ENCODE measurements at regions not wholly inside any gene's neighbourhood (a gene's known extent, or its start where the extent isn't known, plus 50 kb on each side); places are given as distances from the start of the nearest gene placed in this dataset.

DNA sequence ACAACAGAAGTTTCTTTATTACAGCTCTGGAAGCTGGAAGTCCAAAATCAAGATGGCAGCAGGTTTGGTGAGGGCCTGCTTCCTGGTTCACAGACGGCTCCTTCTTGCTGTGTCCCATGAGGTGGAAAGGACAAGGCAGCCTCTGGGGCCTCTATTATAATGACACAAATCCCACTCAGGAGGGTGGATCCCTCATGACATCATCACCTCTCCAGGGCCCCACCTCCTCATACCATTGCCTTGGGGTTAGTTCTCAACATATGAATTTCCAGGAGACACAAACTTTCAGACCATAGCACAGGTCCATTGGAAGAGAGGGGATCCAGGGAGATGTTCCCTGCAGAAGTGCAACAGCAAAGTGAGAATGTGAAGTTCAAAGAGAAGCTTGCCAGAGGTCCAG is 202.8 kb downstream of the TFCP2L1 start:
- no peak for DNase-seq

DNA sequence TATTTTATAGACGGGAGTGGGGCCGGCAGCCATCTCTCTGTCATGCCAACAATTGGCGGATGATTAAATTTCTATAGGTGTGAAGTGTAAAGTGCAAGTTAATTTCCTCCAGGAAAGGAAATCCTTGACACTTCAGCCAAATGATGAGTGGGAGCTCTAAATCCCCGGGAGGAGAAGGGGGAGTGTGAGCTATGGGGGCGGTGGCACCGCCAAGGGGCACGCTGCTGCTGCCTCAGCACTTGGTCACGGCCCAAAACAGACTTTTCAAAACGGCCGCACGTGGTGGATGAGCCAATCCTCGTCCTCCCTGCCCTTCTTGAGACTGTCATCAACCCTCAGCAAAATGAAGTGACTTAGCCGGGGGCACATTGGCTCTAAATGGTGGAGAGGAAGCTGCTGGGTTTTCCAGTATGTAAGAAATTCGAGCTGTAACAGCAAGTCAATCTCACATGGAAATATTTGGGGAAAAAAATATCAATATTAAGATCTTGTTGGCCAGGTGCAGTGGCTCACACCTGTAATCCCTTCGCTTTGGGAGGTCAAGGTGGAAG is 200.8 kb downstream of the TFCP2L1 start:
- DNase-seq, result no peak

DNA sequence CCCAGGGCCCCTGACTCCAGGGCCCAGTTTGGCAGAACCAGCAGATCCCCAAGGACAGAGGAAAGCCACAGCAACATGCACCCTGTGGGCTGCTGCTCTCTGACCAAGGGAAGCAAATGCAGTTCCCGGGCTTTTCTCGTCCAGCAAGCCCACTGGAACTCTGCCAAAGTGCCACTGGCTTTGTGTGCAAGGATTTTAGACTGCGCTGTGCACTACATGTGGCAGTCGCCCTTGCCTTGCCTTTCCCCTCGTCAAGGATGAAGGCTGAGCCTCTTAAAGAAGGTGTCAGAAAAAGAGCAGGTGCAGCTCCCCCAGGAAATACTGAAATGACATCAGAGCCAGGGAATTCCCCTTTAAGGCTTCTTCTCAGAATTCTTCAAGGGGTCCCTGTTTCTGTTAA is 199.2 kb downstream of the TFCP2L1 start:
- no peak for DNase-seq

DNA sequence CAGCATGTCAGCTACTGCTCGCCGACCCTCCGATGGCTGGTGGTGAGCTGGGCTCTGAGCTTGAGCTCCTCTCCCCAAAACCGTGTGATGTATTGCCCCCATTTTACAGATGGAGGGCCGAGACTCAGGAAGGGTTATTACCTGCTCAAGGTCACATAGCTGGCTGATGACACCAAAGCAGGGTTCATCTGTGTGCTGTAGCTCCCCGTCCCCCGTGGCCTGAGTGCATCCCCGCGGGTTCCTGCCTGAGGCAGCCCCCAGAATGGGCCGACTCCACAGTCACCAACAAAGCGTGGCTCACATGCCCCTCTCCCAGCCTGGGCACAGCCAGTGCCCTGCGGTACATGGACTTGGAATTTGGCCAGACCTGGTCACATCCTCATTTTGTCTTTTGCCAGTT is 198.6 kb downstream of the TFCP2L1 start:
- no peak for DNase-seq

DNA sequence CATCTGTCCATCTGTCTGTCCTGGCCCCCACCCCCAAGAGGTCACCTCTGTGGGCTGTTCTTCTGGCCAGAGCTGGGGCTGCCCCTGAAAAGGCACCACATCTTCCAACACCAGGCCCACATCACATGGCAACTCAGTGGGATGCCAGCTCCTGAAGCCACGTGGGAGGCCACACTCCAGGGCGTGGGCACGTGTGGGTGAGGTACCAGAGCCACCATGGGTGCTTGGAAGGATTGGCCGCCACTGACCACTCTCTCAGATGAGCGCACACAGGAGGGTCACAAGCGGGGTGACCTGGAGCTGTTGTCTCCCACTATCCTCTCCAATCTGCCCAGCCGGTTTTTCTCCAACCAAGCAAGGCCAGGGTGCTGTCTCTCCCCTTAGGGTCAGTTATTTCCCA is 197.9 kb downstream of the TFCP2L1 start:
- DNase-seq, result no peak

DNA sequence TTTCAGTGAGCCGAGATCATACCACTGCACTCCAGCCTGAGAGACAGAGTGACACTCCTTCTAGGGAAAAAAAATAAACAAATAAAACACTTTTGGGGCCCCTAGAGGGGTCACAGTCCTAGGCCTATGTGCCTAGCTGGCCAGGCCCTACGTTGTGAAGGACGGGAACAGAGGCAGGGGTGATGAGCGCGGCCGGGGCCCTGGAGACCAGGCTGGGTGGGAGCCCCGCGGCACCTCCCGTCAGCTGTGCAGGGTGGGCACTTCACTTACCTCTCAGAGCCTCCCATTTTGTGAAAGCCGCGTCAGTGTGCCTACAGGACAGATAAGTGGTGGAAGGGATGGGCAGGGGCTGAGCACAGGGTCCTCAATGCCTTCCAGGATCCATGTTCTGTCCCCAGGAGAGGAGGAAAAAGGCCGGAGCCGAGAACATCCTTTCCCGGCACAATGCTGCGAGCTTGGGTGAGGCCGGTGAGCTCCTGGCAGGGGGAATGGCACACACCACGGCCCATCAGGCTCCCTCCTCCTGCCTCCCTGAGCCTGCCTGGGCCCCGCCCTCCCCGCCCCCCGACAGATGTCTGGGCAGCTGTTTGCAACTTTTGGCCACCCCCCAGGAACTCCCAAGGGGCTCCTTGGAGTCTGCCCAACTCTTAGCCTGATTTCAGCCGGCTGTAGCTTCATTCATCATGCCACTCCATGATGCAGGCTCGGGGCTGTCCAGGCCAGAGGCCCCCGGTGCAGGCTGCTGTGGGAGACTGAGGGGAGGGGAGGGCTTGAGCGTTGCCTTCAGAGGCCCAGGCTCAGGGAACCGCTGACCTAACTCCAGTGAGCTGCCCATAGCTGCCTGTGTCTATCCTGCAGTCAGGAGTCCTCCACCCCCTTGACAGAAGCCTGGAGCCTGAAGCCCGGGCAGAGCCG is 196.5 kb downstream of the TFCP2L1 start:
- DNase-seq, result no peak

DNA sequence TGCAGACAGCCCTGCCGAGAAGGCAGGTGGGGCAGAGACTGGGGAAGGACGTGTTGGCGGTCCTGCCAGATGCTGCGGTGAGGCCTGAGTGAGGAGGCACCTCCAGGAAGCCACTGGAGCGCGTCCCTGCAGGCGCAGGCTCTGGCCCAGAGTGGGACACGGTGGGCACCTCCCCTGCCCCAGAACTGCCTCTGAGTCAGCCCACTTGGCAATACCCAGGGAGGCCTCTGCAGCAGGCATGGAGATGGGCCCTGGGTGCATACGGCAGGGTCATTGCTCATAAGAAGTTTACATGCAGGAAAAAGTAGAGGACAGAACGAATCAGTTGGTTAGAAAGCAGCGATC is 195.9 kb downstream of the TFCP2L1 start:
- DNase-seq, result no peak

DNA sequence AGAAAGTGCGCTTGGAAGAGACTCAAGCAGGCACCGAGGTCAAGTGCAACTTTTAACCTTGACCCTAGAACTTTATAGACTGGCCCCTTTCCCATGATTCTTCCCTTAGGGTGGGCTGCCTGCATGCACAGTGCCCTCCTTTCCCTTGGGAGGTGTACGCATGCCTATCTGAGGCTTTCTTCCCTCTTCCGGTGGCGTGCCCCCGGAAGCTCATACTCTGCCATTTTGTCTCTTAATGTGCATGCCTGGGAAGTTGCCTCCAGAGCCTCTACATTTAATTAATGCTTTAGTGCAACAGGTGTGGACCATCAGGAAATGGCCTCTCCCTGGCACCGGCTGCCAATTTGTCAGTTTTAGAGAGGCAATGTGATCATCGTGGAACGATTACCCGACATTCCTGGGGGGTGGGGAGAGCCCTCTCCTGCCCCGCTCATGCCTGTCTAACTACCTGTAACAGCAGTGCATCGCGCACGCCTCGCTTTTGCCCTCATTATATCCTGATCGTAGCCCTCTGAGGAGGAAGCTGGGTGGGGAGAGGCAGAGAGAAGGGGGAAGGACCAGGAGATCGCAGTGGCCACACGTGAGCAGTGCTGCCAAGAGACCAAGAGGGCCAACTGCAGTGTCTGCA is 194.8 kb downstream of the TFCP2L1 start:
- DNase-seq, result no peak

DNA sequence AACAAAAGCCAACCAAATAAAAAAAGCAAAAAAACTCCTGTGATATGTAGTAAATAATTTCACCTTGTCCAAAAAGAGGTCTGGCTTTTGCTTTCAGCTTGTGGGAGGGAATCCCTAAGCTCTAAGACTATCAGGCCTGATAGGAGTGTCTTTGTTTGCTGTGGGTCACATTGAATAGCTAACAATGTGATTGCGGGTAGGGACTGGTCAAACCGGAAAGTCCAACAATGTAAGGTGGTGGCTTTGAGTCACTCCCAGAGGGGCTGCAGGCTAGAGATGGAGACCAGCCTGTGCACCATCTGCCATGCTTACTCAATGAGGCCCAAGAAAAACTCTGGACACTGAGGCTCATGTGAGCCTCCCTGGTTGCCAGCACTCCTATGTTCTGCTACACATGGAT is 192.9 kb downstream of the TFCP2L1 start:
- no peak for DNase-seq

DNA sequence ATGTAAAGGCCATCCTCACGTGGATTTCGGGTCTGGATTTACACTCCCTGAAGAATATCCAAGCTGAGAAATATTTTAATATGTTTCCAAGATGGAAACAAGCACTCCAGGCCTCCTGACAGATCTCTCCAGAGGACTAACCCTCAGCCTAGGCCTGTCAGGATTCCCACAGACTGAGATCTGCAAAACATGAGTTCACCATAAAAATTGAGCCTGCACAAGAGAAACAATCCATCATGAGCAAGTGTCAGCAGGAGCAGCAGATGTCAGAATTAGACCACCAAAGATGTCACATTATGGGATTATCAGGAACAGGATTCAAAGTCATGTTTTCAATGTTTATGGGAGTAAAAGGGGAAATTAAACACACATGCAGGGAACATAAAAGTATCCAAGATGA is 191.3 kb downstream of the TFCP2L1 start:
- no peak for DNase-seq

DNA sequence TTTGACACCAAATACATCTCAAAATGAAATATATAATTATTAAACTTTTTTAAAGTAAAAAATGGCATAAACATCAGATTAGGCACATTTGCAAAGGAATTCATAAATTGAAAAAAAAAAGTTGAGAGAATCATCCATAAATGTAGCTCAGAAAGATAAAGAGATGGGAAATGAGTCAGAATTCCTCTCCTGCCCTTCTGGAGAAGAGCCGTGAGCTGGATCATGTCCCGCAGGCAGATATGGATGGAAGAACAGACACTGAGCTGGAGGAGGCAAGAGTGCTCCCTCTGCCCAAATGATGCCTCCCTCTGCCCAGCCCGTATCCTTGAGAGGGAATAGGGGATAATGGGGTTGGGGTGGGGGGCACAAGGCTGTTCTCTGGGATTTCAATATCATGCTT is 190.9 kb downstream of the TFCP2L1 start:
- DNase-seq, result no peak

DNA sequence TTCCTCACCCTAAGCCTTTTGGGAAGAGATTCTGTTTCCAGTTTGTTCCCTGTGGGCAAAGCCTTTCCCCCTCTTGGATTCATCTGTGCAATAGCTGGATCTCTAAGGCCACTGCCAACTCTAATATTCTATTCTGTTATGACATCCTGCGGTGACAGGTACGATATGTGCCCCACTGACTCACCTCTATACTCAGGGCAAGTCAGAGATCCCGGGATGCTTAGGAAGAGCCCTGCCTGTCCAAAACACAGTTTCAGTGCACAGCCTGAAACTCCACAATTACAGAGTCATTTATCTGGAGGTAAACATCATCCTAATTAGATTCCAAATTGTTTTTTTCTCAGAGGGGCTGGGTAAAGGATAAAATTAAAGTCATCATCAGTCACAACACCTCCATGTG is 190.2 kb downstream of the TFCP2L1 start:
- DNase-seq, result no peak

DNA sequence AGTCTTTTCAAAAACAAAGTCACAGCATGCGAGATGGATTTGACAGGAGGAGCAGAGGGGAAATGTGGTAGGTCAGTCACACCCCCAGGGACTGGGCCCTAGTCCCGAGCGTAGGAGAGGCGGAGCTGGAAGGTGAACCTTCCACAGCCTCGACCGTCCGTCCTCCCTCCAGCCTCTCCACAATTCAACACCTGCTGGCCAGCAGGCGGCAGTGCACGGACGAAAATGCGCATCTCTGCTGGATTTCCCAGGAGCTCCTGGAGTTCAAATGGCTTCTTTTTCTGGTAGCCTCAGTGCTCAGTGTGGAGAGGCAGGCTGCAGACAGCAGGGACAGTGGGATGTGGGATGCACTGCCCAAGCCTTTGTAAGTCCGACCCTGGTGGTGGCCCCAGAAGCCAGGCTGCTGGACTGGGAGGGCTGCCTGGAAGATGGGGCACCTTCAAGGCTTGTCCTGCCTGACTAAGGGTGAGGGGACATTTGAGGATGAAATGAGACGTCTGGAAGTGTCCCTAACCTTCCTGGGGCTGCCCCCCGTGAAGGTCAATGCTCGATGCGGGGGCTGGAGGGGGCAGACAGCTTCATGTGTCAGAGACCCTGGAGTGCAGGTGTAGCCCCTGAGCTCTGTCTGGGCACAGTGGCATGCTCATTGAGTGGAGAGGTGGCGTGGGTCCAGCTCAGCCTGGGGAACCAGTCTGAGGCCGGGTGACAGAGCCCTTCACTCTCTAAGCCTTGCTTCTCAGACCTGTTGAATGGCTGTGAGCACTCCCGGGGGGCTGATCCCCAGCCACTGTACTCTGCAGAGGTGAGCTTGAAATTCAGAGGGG is 189.5 kb downstream of the TFCP2L1 start:
- no peak for DNase-seq

DNA sequence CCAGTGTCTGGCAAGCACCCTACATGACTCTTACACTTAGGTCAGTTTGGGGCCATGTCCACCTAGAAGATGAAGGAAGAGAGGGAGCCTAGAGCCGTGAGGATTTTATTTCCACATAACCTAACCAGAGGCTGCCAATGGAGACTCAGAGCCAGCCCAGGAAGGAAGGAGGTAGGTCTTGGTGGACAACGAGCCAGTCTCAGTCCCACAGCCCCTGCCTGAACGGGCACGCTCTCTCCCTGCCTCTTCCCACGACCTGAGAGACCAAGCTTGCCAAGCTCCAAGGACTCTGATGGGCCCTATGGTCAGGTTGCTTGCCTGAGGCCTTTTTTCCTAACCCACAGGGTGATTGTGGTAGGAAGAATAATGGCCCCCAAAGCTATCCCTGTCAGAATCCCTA is 188.4 kb downstream of the TFCP2L1 start:
- DNase-seq, result no peak

DNA sequence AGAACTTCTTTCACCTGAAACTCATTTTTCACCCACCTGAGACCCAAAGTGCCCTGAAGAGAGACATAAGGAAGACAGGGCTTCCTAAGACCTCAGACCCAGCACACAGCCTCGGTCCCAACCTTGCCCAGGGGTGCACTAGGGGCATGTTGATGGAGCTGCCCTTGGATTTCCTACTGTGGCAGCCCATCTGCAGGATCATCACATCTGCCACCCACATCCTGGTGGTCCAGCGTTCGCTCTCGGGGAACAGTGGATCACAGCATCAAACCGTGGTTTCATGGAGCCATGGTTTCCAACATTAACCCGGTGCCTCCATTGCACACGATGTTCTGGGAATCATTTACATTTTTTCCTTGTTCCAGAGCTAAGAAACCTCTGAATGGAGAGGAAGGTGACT is 186.4 kb downstream of the TFCP2L1 start:
- DNase-seq, result no peak

DNA sequence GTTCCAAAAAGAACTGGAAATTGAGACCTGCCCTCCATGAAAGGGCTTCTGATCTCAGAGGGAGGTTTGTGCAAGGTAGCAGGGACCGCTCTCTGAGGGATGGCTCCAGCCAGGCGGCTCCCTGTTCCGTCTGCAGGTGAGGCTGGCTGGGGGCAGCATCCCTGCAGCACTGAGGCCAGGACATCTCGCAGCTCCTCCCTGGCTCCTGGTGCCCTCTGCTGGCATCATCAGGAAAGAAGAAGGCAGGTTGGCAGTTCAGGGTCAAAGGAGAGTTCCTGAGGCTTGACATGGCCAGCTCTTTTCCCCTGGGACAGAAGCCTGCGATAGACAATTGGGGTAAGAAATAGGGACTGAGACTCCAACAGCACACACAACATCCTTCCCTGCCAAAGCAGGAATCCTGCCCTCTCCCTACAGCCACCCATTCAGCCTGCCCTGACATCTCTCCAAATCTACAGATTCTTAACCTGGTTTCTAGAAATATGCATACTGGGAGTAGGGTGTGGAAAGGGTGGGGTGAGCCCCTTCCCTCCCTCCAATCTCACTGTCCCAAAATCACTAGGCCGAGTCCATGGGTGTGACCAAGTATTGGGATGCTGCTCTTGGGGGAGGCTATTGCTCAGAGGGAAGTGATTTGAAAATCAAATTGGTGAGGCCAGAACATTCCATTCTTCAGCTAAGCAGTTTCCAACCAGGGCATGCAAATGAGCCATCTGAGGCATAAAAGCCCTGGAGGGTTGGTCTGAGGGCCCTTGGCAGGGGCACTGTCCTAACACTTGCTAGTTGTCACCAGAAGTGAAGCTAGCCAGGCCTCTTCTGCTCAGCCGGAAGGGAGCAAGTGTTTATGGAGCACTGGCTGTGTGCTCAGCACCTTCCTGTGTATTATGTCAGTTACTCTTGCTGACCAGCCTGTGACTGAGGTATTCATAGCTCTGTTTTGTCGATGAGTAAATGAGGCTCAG is 185.4 kb downstream of the TFCP2L1 start:
- no peak for DNase-seq

DNA sequence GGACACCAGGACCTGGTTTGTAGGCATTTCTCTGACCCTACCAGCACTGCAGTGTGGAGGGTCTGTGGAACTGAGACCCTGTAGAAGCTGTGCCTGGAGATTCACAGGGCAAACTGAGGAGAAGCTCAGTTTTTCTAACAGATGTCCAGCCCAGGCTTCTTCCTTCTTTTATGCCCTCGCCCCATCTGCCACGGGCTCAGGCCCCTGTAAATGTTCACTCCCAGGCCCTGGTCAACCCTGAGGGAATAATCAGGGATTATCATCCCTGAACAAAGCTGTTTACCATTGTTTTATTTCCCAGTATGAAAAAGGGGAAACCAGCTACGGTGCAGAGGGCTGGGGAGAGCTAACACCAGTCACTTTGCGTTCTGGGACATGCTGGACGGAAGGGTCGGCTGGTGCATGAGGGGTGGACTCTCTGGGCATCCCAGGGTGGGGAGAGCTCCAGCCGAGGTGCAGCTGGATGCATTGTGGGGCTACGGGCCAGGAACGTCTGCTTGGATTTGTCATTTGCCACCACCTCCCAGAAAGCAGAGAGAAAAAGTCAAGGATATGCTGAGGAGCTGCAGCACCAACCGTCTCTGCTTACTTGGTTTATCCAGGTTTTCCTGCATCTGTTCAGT is 183.8 kb downstream of the TFCP2L1 start:
- DNase-seq, result no peak

DNA sequence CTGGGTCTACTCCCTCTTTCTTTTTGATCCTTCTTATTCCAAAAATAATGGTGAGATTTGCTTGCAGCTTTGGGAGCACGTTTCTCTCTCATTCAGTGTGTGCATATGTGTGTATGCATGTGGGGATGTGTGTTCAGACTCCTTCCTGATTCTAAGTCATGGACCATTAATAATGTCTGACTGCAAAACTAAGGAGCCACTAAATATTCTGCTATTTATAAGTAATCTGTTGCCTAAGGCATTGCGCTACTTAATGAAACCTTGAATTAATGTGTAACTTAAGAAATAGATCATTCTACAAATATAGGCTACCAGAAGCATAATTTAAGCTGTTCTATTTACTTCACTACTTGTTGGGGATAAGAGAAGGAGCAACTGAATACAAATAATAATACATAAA is 182.1 kb downstream of the TFCP2L1 start:
- DNase-seq, result no peak

DNA sequence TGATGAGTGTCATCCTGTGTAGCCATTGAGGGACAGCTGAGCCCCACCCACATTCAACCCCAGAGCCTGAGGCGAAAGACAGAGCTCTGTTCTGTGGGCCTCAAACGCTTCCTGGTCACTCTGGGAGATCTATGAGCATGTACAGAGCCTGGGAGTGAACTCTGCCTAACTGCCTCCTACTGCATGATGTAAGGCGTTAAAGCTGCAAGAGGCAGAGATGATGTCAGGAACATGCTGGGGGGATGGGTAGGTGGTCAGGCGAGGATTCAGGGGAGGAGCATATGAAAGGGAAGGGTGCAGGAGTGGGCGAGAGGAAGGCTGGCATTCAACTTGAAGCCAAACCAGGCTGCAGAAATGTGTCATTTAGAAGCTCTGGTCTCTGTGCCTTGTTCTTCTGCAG is 181.0 kb downstream of the TFCP2L1 start:
- DNase-seq, result no peak

DNA sequence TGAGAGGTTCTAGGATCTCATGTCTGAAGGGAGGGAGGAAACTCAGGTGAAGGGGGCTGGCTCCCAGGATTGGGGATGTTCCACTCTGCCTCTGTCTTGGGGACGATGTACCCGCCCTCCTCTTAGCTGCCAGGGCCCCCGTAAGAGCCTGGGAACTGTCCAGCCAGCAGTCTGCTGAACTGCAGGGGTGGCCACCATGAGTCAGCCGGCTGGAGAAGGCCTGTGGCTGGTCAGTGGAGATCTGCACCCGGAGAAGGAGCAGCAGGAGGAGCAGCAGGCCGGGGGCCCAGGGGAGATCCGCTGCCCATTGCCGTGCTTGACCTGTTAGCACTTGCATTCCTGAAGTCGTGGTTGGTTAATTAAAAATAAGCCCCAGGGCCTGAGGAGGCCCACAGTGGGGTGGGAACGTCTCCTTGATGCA is 180.3 kb downstream of the TFCP2L1 start:
- DNase-seq, result no peak

DNA sequence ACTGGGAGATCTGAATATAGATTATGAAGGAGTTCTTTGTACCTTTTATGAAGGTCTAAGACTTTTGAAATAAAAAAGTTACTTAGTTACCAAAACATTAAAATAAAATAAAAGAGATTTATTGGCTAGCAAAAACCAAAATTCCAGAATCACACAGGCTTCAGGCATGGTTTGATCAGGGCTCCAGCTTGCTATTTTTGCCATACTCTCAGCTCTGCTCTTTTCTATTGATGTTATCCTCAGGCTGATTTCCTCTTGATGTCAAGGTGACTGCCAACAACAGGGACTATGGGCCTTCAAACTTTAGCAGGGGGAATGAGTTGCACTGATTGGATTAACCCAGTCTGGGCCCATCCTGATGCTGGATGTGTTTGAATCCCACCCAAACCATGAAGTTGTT is 174.1 kb downstream of the TFCP2L1 start:
- no peak for DNase-seq

DNA sequence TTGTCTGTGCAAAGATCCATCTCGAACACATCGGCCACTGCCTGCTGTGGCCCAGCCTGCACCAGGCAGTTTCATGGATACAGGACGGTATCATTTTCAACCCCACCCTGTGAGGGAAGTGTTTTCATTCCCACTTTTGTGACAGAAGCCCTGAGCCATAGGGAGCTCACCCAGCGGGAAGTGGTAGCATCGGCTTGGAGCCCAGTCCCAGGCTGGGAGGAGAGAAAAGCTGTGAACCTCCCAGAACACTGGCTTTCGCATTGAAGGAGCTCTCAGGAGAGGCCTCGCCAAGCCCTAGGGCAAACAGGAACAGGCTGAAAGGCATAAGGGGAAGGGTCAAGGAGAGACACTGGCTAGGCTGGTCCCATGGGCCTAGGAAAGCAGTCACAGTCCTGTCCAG is 166.1 kb downstream of the TFCP2L1 start:
- no peak for DNase-seq
